DOHH2 (cell line): ENCODE measurements at regions not wholly inside any gene's neighbourhood (a gene's known extent, or its start where the extent isn't known, plus 50 kb on each side); places are given as distances from the start of the nearest gene placed in this dataset.
"Not testable (repeated sequence)": the region's sequence is repeated elsewhere in the genome, so short reads cannot be mapped to it uniquely, and the experiment has no call there.

Experiments
- H3F3A ChIP-seq: fragments of 200-600 bp; sonication (generic), shearing (Covaris generic); 2 replicates; pipeline ENCODE4 v1.6.0; 2016; ENCODE audit warnings: antibody characterized with exemption, mild to moderate bottlenecking; ENCODE audit not compliant: control insufficient read depth, insufficient read depth
- H3K27ac ChIP-seq: fragments of 200-600 bp; sonication (generic); 2 replicates; pipeline ENCODE4 v1.5.1; 2014; ENCODE audit warnings: low read depth, mild to moderate bottlenecking, low read length, moderate library complexity
- H3K27me3 ChIP-seq: fragments of 200-600 bp; sonication (generic); 2 replicates; pipeline ENCODE4 v1.6.1; 2014; ENCODE audit warnings: mild to moderate bottlenecking, low read length, mixed read lengths; ENCODE audit not compliant: control insufficient read depth
- H3K36me3 ChIP-seq: fragments of 200-600 bp; sonication (generic); 2 replicates; pipeline ENCODE4 v1.6.1; 2014; ENCODE audit warnings: mild to moderate bottlenecking, low read length, moderate library complexity, mixed read lengths; ENCODE audit not compliant: control insufficient read depth
- H3K4me1 ChIP-seq: fragments of 200-600 bp; sonication (generic); 2 replicates; pipeline ENCODE4 v1.6.1; 2014; ENCODE audit warnings: mild to moderate bottlenecking, low read length, mixed read lengths; ENCODE audit not compliant: control insufficient read depth
- H3K4me2 ChIP-seq: fragments of 200-600 bp; sonication (generic); 2 replicates; pipeline ENCODE4 v1.6.0; 2014; ENCODE audit warnings: mild to moderate bottlenecking, low read length, moderate library complexity
- H3K4me3 ChIP-seq: fragments of 200-600 bp; sonication (generic); 2 replicates; pipeline ENCODE4 v1.5.1; 2014; ENCODE audit warnings: mild to moderate bottlenecking, low read length, mixed read lengths
- H3K79me2 ChIP-seq: fragments of 200-600 bp; sonication (generic); 2 replicates; pipeline ENCODE4 v1.6.1; 2014; ENCODE audit warnings: mild to moderate bottlenecking, low read length, mixed read lengths; ENCODE audit not compliant: control insufficient read depth
- H3K9me2 ChIP-seq: fragments of 200-600 bp; sonication (generic); replicated peaks from 2 replicates; pipeline ENCODE4 v1.6.1; 2014; ENCODE audit warnings: mild to moderate bottlenecking, low read length, mixed read lengths; ENCODE audit not compliant: control insufficient read depth
- H3K9me3 ChIP-seq: fragments of 200-600 bp; sonication (generic); 2 replicates; pipeline ENCODE4 v1.6.1; 2014; ENCODE audit warnings: antibody characterized with exemption, low read length, mixed read lengths; ENCODE audit not compliant: control insufficient read depth, insufficient read depth
- H4K20me1 ChIP-seq: fragments of 200-600 bp; sonication (generic); 2 replicates; pipeline ENCODE4 v1.6.0; 2014; ENCODE audit warnings: low read depth, mild to moderate bottlenecking, antibody characterized with exemption, low read length, moderate library complexity; ENCODE audit not compliant: control insufficient read depth, insufficient read depth
- CTCF ChIP-seq: fragments of 200-600 bp; sonication (generic); IDR thresholded peaks from one replicate; pipeline ENCODE4 v1.5.1; 2014; ENCODE audit warnings: antibody characterized with exemption, mild to moderate bottlenecking, low read depth, low read length; ENCODE audit not compliant: poor library complexity, severe bottlenecking
- EZH2phosphoT487 ChIP-seq: fragments of 200-600 bp; sonication (generic); IDR thresholded peaks from 2 replicates; pipeline ENCODE4 v1.6.1; 2017; ENCODE audit warnings: borderline replicate concordance, mild to moderate bottlenecking, antibody characterized with exemption, low read length, moderate library complexity, mixed read lengths

DNA sequence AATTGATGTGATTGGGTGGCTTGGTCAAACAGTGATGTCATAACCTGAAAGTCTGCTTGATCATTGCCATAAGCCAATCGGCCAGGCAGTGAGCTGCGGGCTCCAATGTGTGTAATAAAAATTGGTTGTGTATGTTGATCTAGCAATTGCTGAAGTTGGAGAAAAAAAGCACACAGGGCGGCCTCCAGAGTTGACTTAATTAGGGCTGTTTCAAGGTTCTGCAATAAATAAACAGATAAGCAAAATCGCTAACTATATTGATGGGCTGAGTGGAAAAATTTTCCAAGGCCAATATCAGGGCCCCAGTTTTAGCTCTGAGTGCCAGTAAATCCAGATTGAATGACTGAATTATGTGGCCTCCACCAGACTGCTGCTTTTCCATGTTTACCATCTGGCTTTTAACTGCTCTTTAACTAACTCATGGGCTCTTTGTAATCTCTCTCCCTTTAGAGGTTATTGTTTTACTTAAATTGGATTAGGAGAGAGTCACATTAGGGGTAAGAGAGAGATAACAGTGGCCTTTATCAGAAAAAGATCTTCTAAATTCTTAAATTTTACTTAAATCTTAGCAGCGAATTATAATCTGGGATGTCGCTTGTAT, 160.6 kb upstream of the WDFY3 start:
- Histone ChIP-seq H3F3A (no peaks in the 10 kb centered on the region), H3K9me3 (no peaks in the 10 kb centered on the region), H3K9me2 (no peaks in the 10 kb centered on the region), H3K4me3 (no peak overlapping the region), H3K27me3 (no peaks in the 10 kb centered on the region), H3K4me1 (no peaks in the 10 kb centered on the region), H3K36me3 (no peaks in the 10 kb centered on the region), H3K79me2 (no peaks in the 10 kb centered on the region), H4K20me1 (no peaks in the 10 kb centered on the region), H3K27ac (no peak overlapping the region), H3K4me2 (no peak overlapping the region)
- TF ChIP-seq EZH2phosphoT487, result no peak
- TF ChIP-seq CTCF, result no peak

DNA sequence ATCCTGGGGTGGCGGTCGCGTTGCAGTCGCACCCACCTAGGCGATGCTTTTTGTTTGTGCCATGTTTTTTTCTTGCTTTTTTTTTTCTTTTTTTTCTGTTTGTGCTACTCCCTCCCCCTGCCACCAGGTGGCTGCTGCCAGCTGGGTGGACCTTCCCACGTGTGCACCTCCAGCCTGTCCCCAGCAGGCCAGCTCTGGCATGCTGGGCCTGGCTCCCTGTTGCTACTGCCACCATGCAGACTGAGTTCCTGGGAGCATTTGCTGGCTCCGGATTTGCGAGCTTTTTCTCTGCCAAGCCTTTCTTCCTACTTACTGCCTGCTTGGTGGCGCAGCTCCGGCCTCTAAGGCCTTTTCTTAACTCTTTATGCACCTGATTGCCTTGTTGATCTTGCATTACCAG, 161.2 kb upstream of the WDFY3 start:
- no peaks in the 10 kb centered on the region for H4K20me1 ChIP-seq
- no peaks in the 10 kb centered on the region for H3K4me1 ChIP-seq
- TF ChIP-seq EZH2phosphoT487, result no peak
- peak; percentile 57 for TF ChIP-seq CTCF

DNA sequence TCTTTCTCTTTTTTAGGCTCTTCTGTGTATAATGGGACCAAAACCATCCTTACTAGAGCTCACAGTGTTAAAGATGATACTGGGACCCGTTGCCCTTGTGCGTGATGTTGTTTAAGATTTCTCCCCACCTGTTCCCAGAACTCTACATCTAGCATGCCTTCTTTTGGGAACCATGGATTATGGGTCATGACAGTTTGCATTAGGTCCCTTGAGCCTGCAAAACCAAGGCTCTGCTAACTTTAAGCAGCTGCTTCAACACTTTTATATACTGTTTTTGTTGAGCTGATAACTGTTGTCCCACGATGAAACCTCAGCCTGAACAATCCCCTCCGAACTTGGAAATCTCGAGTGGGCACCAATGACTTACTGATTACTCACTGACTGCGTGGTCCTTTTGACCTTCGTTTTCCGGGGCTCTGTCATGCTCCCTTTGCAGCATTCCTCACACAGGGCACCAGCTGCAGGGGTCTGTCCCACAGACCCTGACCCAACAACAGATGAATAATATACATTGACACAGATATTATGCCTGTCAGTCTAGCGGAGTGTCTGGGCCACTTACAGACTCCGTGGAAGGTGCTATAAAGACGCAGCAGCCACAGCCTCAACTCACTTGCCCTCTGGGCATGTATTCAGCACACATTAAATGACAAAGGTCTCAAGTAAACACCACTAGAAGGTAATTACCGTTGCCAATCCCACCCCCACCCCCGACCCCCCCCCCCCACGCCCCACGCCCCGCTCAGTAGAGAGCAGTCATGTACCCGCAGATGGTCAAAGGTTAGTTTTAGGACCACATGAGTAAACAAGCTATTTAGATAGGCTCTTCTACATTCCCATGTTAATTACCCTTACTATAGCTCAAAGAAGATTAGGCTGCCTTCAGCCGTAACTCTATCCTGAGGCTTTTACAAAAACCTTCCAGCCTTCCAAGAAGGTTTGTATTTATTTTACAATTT, 162.0 kb upstream of the WDFY3 start:
- Histone ChIP-seq H3K36me3 (no peaks in the 10 kb centered on the region), H3K4me2 (no peak overlapping the region), H3K27me3 (no peaks in the 10 kb centered on the region), H3K27ac (no peak overlapping the region), H3K9me3 (no peaks in the 10 kb centered on the region), H3K9me2 (no peaks in the 10 kb centered on the region), H3K79me2 (no peaks in the 10 kb centered on the region), H4K20me1 (no peaks in the 10 kb centered on the region), H3K4me3 (no peak overlapping the region), H3F3A (no peaks in the 10 kb centered on the region), H3K4me1 (no peaks in the 10 kb centered on the region)
- TF ChIP-seq CTCF (no peak), EZH2phosphoT487 (no peak)

More for the DNA sequence above, 161.2 kb upstream of the WDFY3 start:
- H3K4me2 ChIP-seq, result no peak overlapping the region
- H3K9me2 ChIP-seq, result no peaks in the 10 kb centered on the region
- H3K79me2 ChIP-seq, result no peaks in the 10 kb centered on the region
- no peaks in the 10 kb centered on the region for H3F3A ChIP-seq
- H3K27me3 ChIP-seq, result no peaks in the 10 kb centered on the region
- H3K36me3 ChIP-seq, result no peaks in the 10 kb centered on the region
- no peak overlapping the region for H3K4me3 ChIP-seq
- no peaks in the 10 kb centered on the region for H3K9me3 ChIP-seq
- H3K27ac ChIP-seq, result no peak overlapping the region

DNA sequence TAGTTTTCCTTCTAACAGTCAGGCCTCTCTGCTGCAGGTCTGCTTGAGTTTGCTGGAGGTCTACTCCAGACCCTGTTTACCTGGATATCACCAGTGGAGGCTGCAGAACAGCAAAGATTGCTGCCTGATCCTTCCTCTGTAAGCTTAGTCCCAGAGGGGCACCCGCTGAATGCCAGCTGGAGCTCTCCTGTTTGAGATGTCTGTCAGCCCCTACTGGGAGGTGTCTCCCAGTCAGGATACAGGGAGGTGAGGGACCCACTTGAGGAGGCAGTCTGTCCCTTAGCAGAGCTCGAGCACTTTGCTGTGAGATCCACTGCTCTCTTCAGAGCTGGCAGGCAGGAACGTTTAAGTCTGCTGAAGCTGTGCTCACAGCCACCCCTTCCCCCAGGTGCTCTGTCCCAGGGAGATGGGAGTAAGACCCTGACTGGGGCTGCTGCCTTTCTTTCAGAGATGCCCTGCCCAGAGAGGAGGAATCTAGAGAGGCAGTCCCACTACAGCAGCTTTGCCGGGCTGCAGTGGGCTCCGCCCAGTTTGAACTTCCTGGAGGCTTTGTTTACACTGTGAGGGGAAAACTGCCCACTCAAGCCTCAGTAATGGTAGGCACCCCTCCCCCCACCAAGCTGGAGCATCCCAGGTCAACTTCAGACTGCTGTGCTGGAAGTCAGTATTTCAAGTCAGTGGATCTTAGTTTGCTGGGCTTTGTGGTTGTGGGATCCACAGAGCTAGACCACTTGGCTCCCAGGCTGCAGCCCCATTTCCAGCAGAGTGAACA, 163.1 kb upstream of the WDFY3 start:
- H3K27me3 ChIP-seq, H3K4me2 ChIP-seq, H3K4me3 ChIP-seq, H3K27ac ChIP-seq, H3K79me2 ChIP-seq, H3K36me3 ChIP-seq, H3F3A ChIP-seq, H3K4me1 ChIP-seq, H4K20me1 ChIP-seq, H3K9me3 ChIP-seq, H3K9me2 ChIP-seq: not testable (repeated sequence)
